NB4 (cell line): ENCODE measurements at regions not wholly inside any gene's neighbourhood (a gene's known extent, or its start where the extent isn't known, plus 50 kb on each side); places are given as distances from the start of the nearest gene placed in this dataset.

Experiments
- POLR2A ChIP-seq: IDR thresholded peaks from 2 replicates; pipeline ENCODE4 v1.6.1; 2011; ENCODE audit warnings: mild to moderate bottlenecking; ENCODE audit not compliant: insufficient read length; ENCODE audit errors: extremely low read depth
- TF ChIP-seq, protein P1 (sequence below): IDR thresholded peaks from one replicate; pipeline ENCODE4 v1.5.1; 2012; ENCODE audit warnings: low read depth, low read length
- TF ChIP-seq, protein P2 (sequence below): IDR thresholded peaks from 2 replicates; pipeline ENCODE4 v1.6.1; 2011; ENCODE audit warnings: low read depth, low read length

DNA sequence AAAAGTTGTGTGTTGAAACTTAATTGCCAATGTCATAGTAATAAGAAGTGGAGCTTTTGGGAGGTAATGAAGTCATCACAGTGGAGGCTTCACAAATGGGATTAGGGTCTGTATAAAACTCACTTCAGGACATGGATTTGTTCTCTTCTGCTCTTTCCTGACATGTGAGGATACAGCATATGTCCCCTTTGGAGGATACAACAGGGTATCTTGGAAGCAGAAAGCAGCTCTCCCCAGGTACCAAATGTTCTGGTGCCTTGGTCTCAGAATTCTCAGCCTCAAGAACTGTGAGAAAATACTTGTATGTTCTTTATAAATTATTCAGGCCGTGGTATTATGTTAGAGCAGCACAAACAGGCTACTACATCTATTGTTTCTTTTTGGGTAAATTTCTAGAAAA lies 210.9 kb downstream of the DIPK2A start:
- TF ChIP-seq, protein P1, sequence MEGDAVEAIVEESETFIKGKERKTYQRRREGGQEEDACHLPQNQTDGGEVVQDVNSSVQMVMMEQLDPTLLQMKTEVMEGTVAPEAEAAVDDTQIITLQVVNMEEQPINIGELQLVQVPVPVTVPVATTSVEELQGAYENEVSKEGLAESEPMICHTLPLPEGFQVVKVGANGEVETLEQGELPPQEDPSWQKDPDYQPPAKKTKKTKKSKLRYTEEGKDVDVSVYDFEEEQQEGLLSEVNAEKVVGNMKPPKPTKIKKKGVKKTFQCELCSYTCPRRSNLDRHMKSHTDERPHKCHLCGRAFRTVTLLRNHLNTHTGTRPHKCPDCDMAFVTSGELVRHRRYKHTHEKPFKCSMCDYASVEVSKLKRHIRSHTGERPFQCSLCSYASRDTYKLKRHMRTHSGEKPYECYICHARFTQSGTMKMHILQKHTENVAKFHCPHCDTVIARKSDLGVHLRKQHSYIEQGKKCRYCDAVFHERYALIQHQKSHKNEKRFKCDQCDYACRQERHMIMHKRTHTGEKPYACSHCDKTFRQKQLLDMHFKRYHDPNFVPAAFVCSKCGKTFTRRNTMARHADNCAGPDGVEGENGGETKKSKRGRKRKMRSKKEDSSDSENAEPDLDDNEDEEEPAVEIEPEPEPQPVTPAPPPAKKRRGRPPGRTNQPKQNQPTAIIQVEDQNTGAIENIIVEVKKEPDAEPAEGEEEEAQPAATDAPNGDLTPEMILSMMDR: no peak
- no peak for TF ChIP-seq POLR2A
- TF ChIP-seq, protein P2, sequence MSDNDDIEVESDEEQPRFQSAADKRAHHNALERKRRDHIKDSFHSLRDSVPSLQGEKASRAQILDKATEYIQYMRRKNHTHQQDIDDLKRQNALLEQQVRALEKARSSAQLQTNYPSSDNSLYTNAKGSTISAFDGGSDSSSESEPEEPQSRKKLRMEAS: no peak
